ENCODE measurements at regions not wholly inside any gene's neighbourhood (a gene's known extent, or its start where the extent isn't known, plus 50 kb on each side); places are given as distances from the start of the nearest gene placed in this dataset.

DNA sequence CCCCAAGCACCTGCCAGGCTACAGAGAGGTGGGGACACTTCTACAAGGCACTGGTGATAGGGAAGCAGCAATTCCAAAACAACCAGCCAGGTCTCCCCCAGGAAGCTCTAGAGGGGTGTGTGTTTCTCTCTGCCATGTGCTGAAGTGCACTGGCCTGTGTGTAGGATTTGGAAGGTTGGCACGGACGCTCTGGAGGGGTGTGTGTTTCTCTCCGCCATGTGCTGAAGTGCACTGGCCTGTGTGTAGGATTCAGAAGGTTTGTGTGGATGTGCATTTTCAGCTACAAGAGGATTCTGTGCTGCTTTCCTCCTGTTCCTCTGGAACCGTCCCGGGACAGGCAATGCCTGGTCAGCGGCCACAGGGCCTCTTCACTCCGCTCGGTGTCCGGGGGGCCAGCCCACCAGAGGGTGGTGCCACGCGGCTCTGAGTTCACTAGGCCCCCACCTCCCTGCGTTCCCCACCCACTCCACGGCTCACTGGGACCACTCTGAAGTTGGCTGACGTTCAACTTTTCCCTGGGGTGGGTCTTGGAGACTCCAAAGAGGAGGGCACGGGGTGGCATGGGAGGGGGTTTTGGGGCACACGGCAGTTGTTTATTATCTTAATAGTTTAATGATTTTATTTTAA is 552.8 kb downstream of the BRD1 start:
- no peaks in the 10 kb centered on the region for H3K4me1 Mint-ChIP-seq (ENCODE audit: low read depth)
- no peak for DNase-seq
- peaks cover 2% of the 10 kb centered on the region for H3K9me3 Mint-ChIP-seq
- no peak overlapping the region for H3K27ac Mint-ChIP-seq
- H3K36me3 Mint-ChIP-seq (ENCODE audit: low read depth): no peaks in the 10 kb centered on the region
- H3K4me3 Mint-ChIP-seq: no peak overlapping the region
- peaks cover 35% of the 10 kb centered on the region for H3K27me3 Mint-ChIP-seq

DNA sequence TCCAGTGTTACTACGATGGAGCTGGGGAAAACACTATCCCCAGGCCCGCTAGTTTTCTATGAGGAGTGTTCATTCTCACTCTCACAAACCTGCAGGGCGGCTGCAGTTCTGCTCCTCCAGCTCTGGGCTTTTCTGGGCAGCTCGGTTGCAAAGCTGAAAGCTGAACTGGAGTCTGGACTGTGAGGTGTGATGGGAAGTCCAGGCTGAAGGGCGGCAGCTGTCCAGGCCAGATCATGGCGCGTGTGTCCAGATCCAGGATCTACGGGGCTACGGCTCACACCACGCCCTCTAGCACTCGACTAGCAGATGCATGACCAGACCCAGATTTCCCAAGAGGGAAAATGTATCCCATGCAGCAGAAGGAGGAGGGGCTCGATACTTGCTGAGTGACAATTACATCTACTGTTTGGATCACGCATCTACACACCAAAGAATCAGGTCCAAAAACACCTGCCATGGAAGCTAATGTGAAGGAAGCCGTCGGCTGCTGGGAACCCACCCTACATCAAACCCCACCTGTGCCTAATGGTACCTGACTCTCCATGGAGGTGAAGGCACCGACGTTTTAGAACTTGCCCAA is 555.0 kb downstream of the BRD1 start:
- no peaks in the 10 kb centered on the region for H3K36me3 Mint-ChIP-seq (ENCODE audit: low read depth)
- no peaks in the 10 kb centered on the region for H3K4me1 Mint-ChIP-seq (ENCODE audit: low read depth)
- H3K27ac Mint-ChIP-seq: no peak overlapping the region
- H3K4me3 Mint-ChIP-seq: no peak overlapping the region
- peaks cover 50% of the 10 kb centered on the region for H3K27me3 Mint-ChIP-seq
- no peaks in the 10 kb centered on the region for H3K9me3 Mint-ChIP-seq
- no peak for DNase-seq

- no peak overlapping the region for H3K27ac Mint-ChIP-seq
- H3K36me3 Mint-ChIP-seq (ENCODE audit: low read depth): no peaks in the 10 kb centered on the region
- H3K4me3 Mint-ChIP-seq: no peak overlapping the region
- no peak for DNase-seq
- H3K9me3 Mint-ChIP-seq: no peaks in the 10 kb centered on the region
- peaks cover 50% of the 10 kb centered on the region for H3K27me3 Mint-ChIP-seq
- no peaks in the 10 kb centered on the region for H3K4me1 Mint-ChIP-seq (ENCODE audit: low read depth)
Measured at GRCh38 chr22:49271831-49272230, 555.8 kb downstream of the BRD1 start.

DNA sequence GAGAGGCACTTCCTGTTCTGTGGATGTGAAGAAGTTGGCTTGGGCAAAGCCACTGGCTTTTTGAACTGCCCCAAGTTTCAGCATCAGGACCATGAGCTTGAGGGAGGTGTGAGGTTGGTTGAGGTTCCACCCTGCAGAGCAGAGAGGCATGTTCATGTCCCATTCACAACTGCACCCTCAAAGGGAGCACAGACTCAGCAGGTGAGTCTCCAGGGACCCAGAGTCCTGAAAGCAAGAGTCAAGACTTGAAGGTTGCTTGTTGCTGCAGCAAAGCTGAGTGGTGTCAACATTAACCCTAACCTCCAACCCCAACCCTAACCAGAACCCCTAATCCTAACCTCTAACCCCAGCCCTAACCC is 556.3 kb downstream of the BRD1 start:
- Mint-ChIP-seq H3K27ac (no peak overlapping the region), H3K4me3 (no peak overlapping the region), H3K4me1 (ENCODE audit: low read depth) (no peaks in the 10 kb centered on the region), H3K27me3 (peaks cover 52% of the 10 kb centered on the region), H3K36me3 (ENCODE audit: low read depth) (no peaks in the 10 kb centered on the region), H3K9me3 (no peaks in the 10 kb centered on the region)
- DNase-seq: no peak

- peaks cover 48% of the 10 kb centered on the region for H3K27me3 Mint-ChIP-seq
- DNase-seq: no peak
- no peaks in the 10 kb centered on the region for H3K9me3 Mint-ChIP-seq
- H3K27ac Mint-ChIP-seq: no peak overlapping the region
- H3K4me3 Mint-ChIP-seq: no peak overlapping the region
- no peaks in the 10 kb centered on the region for H3K4me1 Mint-ChIP-seq (ENCODE audit: low read depth)
- H3K36me3 Mint-ChIP-seq (ENCODE audit: low read depth): no peaks in the 10 kb centered on the region
Measured at GRCh38 chr22:49270595-49271368, 556.9 kb downstream of the BRD1 start.

GRCh38 chr22:49269928-49270327 is 557.7 kb downstream of the BRD1 start:
- Mint-ChIP-seq H3K9me3 (no peaks in the 10 kb centered on the region), H3K4me3 (no peak overlapping the region), H3K27ac (no peak overlapping the region), H3K27me3 (peaks cover 46% of the 10 kb centered on the region), H3K4me1 (ENCODE audit: low read depth) (no peaks in the 10 kb centered on the region), H3K36me3 (ENCODE audit: low read depth) (no peaks in the 10 kb centered on the region)
- DNase-seq: no peak

DNA sequence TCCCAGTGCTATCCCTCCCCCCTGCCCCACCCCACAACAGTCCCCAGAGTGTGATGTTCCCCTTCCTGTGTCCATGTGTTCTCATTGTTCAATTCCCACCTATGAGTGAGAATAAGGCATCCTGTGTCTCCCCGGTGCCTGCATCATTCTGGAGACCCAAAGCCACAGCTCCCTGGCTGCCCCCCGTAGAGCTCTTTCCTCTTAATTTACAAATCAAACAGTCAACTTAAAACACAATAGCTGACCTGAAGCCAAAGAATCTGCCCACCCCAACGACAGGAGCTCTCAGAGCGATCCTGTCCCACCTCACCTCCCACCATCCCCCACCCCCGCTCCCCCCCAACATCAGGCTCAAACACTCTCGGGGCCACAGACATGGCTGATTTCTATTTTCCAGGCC is 558.3 kb downstream of the BRD1 start:
- no peaks in the 10 kb centered on the region for H3K4me1 Mint-ChIP-seq (ENCODE audit: low read depth)
- no peaks in the 10 kb centered on the region for H3K9me3 Mint-ChIP-seq
- peaks cover 46% of the 10 kb centered on the region for H3K27me3 Mint-ChIP-seq
- no peak for DNase-seq
- no peak overlapping the region for H3K4me3 Mint-ChIP-seq
- no peaks in the 10 kb centered on the region for H3K36me3 Mint-ChIP-seq (ENCODE audit: low read depth)
- H3K27ac Mint-ChIP-seq: no peak overlapping the region

- no peak for DNase-seq
- no peaks in the 10 kb centered on the region for H3K9me3 Mint-ChIP-seq
- H3K36me3 Mint-ChIP-seq (ENCODE audit: low read depth): no peaks in the 10 kb centered on the region
- H3K27me3 Mint-ChIP-seq: peaks cover 46% of the 10 kb centered on the region
- no peak overlapping the region for H3K4me3 Mint-ChIP-seq
- H3K27ac Mint-ChIP-seq: no peak overlapping the region
- no peaks in the 10 kb centered on the region for H3K4me1 Mint-ChIP-seq (ENCODE audit: low read depth)
Measured at GRCh38 chr22:49268924-49269323, 558.7 kb downstream of the BRD1 start.

GRCh38 chr22:49267996-49268395 is 559.7 kb downstream of the BRD1 start:
- Mint-ChIP-seq H3K27me3 (peaks cover 44% of the 10 kb centered on the region), H3K9me3 (no peaks in the 10 kb centered on the region), H3K36me3 (ENCODE audit: low read depth) (no peaks in the 10 kb centered on the region), H3K4me3 (no peak overlapping the region), H3K4me1 (ENCODE audit: low read depth) (no peaks in the 10 kb centered on the region), H3K27ac (no peak overlapping the region)
- DNase-seq: no peak

GRCh38 chr22:49266561-49267519 is 560.8 kb downstream of the BRD1 start:
- no peaks in the 10 kb centered on the region for H3K4me1 Mint-ChIP-seq (ENCODE audit: low read depth)
- DNase-seq: no peak
- no peak overlapping the region for H3K4me3 Mint-ChIP-seq
- H3K36me3 Mint-ChIP-seq (ENCODE audit: low read depth): no peaks in the 10 kb centered on the region
- H3K27ac Mint-ChIP-seq: no peak overlapping the region
- H3K27me3 Mint-ChIP-seq: peaks cover 40% of the 10 kb centered on the region
- no peaks in the 10 kb centered on the region for H3K9me3 Mint-ChIP-seq

DNA sequence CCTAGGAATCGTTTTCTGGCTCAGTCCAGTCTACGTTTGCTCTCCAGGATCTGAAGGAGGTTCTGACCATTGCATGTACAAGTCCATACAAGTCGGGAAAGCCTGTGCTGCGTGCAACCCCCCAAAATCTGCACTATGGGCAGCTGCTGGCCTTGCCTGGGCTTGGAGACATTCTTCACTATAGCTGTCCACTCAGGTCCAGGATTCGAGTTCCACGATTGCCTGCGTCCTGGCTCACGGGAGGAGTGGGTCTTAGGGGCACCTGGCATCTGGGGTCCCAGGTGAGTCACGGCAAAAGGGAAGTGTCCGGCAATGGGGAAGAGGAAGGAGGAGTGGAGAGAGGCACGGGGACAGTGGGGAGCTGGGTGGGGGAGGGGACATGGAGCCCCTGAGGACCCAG is 563.0 kb downstream of the BRD1 start:
- H3K9me3 Mint-ChIP-seq: no peaks in the 10 kb centered on the region
- no peak overlapping the region for H3K4me3 Mint-ChIP-seq
- H3K4me1 Mint-ChIP-seq (ENCODE audit: low read depth): no peaks in the 10 kb centered on the region
- H3K27ac Mint-ChIP-seq: no peak overlapping the region
- DNase-seq: no peak
- H3K36me3 Mint-ChIP-seq (ENCODE audit: low read depth): no peaks in the 10 kb centered on the region
- peaks cover 22% of the 10 kb centered on the region for H3K27me3 Mint-ChIP-seq

GRCh38 chr22:49263101-49263500 is 564.6 kb downstream of the BRD1 start:
- no peaks in the 10 kb centered on the region for H3K9me3 Mint-ChIP-seq
- no peak overlapping the region for H3K27ac Mint-ChIP-seq
- H3K36me3 Mint-ChIP-seq (ENCODE audit: low read depth): no peaks in the 10 kb centered on the region
- H3K4me1 Mint-ChIP-seq (ENCODE audit: low read depth): no peaks in the 10 kb centered on the region
- DNase-seq: no peak
- H3K27me3 Mint-ChIP-seq: peaks cover 8% of the 10 kb centered on the region
- H3K4me3 Mint-ChIP-seq: no peak overlapping the region

DNA sequence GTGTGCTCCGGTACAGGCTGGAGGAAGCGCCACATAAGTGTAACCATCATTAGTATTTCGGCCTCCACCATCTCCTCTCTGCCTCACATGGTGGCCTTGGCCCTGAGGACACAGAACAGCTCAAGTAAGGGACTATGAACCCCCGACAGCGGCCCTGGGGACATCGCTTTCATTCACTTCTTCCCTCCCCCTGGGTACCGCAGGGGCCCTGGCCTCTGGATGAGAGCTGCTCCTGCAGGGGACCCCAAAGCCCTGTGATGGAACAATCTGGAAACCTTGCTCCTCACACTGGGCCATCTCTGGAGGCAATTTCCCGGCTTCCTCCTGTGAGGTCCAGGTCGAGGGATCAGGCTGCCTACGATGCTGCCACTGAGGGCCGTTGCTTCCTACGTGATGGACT is 565.5 kb downstream of the BRD1 start:
- no peak for DNase-seq
- no peaks in the 10 kb centered on the region for H3K36me3 Mint-ChIP-seq (ENCODE audit: low read depth)
- H3K9me3 Mint-ChIP-seq: no peaks in the 10 kb centered on the region
- H3K27me3 Mint-ChIP-seq: peaks cover 7% of the 10 kb centered on the region
- no peak overlapping the region for H3K27ac Mint-ChIP-seq
- H3K4me3 Mint-ChIP-seq: no peak overlapping the region
- no peaks in the 10 kb centered on the region for H3K4me1 Mint-ChIP-seq (ENCODE audit: low read depth)

- no peak overlapping the region for H3K4me3 Mint-ChIP-seq
Measured at GRCh38 chr22:49261616-49262015, 566.1 kb downstream of the BRD1 start.

More at GRCh38 chr22:49261616-49262015, 566.1 kb downstream of the BRD1 start:
- Mint-ChIP-seq H3K4me1 (ENCODE audit: low read depth) (no peaks in the 10 kb centered on the region), H3K9me3 (no peaks in the 10 kb centered on the region), H3K27ac (no peak overlapping the region), H3K27me3 (peaks cover 7% of the 10 kb centered on the region), H3K36me3 (ENCODE audit: low read depth) (no peaks in the 10 kb centered on the region)
- DNase-seq: no peak

Measured in activated T-cell treated with anti-CD3 and anti-CD28 coated beads, Interleukin-2, amount 50 U/mL, for 24 hours (primary cell).